Hepatocyte (in vitro differentiated cells): ENCODE measurements at regions not wholly inside any gene's neighbourhood (a gene's known extent, or its start where the extent isn't known, plus 50 kb on each side); places are given as distances from the start of the nearest gene placed in this dataset.

ENCODE experiments used
- DNase-seq: peaks from one replicate; pipeline ENCODE4 v3.0.0-alpha.2; 2016; ENCODE audit warnings: low spot score
- H2AFZ ChIP-seq: fragments of 200-600 bp; sonication (generic); 2 replicates; pipeline ENCODE4 v1.6.0; 2016; ENCODE audit warnings: antibody characterized with exemption, mild to moderate bottlenecking
- H3K27ac ChIP-seq: fragments of 200-600 bp; sonication (generic); 2 replicates; pipeline ENCODE4 v1.5.1; 2016; ENCODE audit warnings: mild to moderate bottlenecking
- H3K27me3 ChIP-seq: fragments of 200-600 bp; sonication (generic); 2 replicates; pipeline ENCODE4 v1.6.1; 2016
- H3K36me3 ChIP-seq: fragments of 200-600 bp; sonication (generic); replicated peaks from 2 replicates; pipeline ENCODE4 v1.5.1; 2016; ENCODE audit warnings: low read depth; ENCODE audit not compliant: insufficient read depth
- H3K4me1 ChIP-seq: fragments of 200-600 bp; sonication (generic); 2 replicates; pipeline ENCODE4 v1.5.1; 2016; ENCODE audit warnings: mild to moderate bottlenecking, moderate library complexity; ENCODE audit not compliant: insufficient read depth
- H3K4me2 ChIP-seq: fragments of 200-600 bp; sonication (generic); 2 replicates; pipeline ENCODE4 v1.6.0; 2016
- H3K4me3 ChIP-seq: fragments of 200-600 bp; sonication (generic); 2 replicates; pipeline ENCODE4 v1.5.1; 2016; ENCODE audit warnings: mild to moderate bottlenecking
- H3K79me2 ChIP-seq: fragments of 200-600 bp; sonication (generic); 2 replicates; pipeline ENCODE4 v1.6.0; 2017; ENCODE audit warnings: mild to moderate bottlenecking
- H3K9me2 ChIP-seq: fragments of 200-600 bp; sonication (generic); replicated peaks from 2 replicates; pipeline ENCODE4 v1.6.0; 2017; ENCODE audit warnings: mild to moderate bottlenecking; ENCODE audit not compliant: insufficient read depth
- H3K9me3 ChIP-seq: fragments of 200-600 bp; sonication (generic); 2 replicates; pipeline ENCODE4 v1.5.1; 2016; ENCODE audit warnings: low read depth, mild to moderate bottlenecking
- H4K20me1 ChIP-seq: fragments of 200-600 bp; sonication (generic); 2 replicates; pipeline ENCODE4 v1.6.0; 2016; ENCODE audit warnings: mild to moderate bottlenecking; ENCODE audit not compliant: insufficient read depth, poor library complexity, severe bottlenecking
- EZH2 ChIP-seq: fragments of 200-600 bp; sonication (generic); IDR thresholded peaks from 2 replicates; pipeline ENCODE4 v1.6.1; 2016; ENCODE audit warnings: antibody characterized with exemption, mild to moderate bottlenecking, borderline replicate concordance
- EZH2phosphoT487 ChIP-seq: fragments of 200-600 bp; sonication (generic); IDR thresholded peaks from one replicate; pipeline ENCODE4 v1.6.1; 2018; ENCODE audit warnings: antibody characterized with exemption, mild to moderate bottlenecking, low read depth, moderate library complexity; ENCODE audit not compliant: unreplicated experiment, severe bottlenecking
- WGBS: methylation state at CpG from one replicate; pipeline ENCODE4 v1.1.6; 2016; ENCODE audit warnings: low lambda C conversion rate; ENCODE audit errors: missing lambda C conversion rate; 5-methylcytosine and 5-hydroxymethylcytosine counted together
- TF ChIP-seq, protein P1 (sequence below): fragments of 200-600 bp; sonication (generic); IDR thresholded peaks from 2 replicates; pipeline ENCODE4 v1.5.1; 2016; ENCODE audit warnings: antibody characterized with exemption, mild to moderate bottlenecking; ENCODE audit not compliant: poor library complexity

DNA sequence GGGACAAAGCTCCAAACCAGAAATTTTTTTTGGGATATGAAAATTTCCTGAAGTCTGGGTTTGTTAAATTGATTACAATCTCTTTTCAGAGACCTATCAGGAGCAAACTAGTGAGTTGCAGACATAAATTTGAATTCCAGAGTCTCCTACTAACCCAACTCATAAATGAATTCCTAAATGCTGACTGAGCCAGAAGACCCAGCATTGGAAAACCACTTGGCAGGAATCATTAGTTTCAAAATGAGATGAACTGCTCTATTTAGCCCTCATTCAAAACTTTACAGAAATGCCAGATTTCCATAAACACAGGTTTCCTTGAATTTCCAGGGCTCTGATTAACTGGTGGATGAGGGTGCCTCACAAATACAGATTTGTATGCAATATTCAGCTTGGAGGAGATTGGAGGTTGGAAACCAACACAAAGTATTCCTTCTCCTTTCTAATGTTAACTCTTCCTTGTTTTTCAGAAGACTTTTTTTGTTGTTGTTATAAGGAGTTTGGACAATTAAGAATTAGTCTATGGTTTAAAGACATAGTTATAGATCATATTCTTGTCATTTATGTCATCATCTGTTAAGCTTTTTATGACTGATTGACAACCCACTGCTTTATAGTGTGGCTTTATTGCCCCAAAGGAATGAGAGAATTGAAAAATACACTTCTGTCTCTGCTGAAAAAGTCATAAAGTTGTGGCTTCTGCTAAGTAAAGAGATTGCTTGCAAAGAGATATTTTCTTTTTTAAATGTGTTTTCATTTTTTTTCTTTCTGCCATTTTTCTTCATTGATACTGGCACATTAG is 222.8 kb downstream of the HLX start:
- no peaks in the 10 kb centered on the region for H3K9me3 ChIP-seq
- no peaks in the 10 kb centered on the region for H3K79me2 ChIP-seq
- H3K4me3 ChIP-seq: no peak overlapping the region
- no peak overlapping the region for H3K4me2 ChIP-seq
- H3K27me3 ChIP-seq: no peaks in the 10 kb centered on the region
- H3K36me3 ChIP-seq: no peaks in the 10 kb centered on the region
- H4K20me1 ChIP-seq: no peaks in the 10 kb centered on the region
- peaks cover 9% of the 10 kb centered on the region for H3K4me1 ChIP-seq
- no peak for TF ChIP-seq EZH2
- no peaks in the 10 kb centered on the region for H3K9me2 ChIP-seq
- H2AFZ ChIP-seq: no peak overlapping the region
- no peak for DNase-seq
- no peak overlapping the region for H3K27ac ChIP-seq

DNA sequence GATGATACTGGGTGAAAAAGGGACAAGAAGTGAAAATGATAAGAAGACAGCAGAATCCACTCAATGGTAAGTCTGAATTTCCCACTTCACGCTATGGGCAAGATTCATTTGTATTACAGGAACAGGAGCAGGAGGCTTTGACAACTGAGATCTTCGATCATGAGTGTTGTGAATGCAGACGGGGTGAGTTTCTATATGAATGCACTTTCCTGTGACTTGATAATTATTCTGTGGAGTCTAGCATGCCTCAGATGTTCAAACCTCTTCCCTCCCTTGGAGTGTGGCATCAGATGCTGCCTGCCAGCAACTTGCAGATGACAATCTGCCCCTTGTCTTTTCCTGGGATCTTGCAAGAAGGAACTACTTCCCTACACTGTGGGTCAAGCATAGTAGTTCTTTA is 225.4 kb downstream of the HLX start:
- WGBS: 91% methylated on average over 3 of the region's 3 CpGs
- no peak overlapping the region for H3K27ac ChIP-seq
- no peaks in the 10 kb centered on the region for H3K36me3 ChIP-seq
- H3K9me3 ChIP-seq: no peaks in the 10 kb centered on the region
- H3K27me3 ChIP-seq: no peaks in the 10 kb centered on the region
- no peaks in the 10 kb centered on the region for H4K20me1 ChIP-seq
- H3K4me3 ChIP-seq: no peak overlapping the region
- TF ChIP-seq, protein P1, sequence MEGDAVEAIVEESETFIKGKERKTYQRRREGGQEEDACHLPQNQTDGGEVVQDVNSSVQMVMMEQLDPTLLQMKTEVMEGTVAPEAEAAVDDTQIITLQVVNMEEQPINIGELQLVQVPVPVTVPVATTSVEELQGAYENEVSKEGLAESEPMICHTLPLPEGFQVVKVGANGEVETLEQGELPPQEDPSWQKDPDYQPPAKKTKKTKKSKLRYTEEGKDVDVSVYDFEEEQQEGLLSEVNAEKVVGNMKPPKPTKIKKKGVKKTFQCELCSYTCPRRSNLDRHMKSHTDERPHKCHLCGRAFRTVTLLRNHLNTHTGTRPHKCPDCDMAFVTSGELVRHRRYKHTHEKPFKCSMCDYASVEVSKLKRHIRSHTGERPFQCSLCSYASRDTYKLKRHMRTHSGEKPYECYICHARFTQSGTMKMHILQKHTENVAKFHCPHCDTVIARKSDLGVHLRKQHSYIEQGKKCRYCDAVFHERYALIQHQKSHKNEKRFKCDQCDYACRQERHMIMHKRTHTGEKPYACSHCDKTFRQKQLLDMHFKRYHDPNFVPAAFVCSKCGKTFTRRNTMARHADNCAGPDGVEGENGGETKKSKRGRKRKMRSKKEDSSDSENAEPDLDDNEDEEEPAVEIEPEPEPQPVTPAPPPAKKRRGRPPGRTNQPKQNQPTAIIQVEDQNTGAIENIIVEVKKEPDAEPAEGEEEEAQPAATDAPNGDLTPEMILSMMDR: no peak
- TF ChIP-seq EZH2: no peak
- TF ChIP-seq EZH2phosphoT487: no peak
- no peak overlapping the region for H2AFZ ChIP-seq
- DNase-seq: no peak
- H3K4me2 ChIP-seq: no peak overlapping the region
- H3K79me2 ChIP-seq: no peaks in the 10 kb centered on the region
- no peaks in the 10 kb centered on the region for H3K9me2 ChIP-seq
- H3K4me1 ChIP-seq: peaks cover 9% of the 10 kb centered on the region

DNA sequence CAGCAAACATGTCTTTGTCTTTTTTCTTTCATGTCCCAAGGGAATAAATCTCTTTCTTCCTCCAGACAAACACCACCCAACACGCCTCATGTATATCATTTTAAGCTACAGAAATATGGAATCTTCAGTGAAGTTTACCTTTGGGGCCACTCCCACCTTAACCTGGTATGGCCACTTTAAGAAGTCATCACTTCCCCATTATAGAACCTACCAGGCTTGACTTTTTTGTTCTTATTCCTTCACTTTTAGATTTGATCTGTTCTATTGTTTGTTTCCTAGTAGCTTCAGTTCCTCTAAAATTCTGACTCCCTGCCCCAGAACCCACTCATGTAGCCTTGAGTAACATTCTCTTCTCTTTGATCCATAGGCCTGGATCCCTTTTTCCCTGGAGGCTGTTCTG is 226.3 kb downstream of the HLX start:
- Histone ChIP-seq H3K79me2 (no peaks in the 10 kb centered on the region), H3K4me2 (no peak overlapping the region), H3K27ac (no peak overlapping the region), H3K36me3 (no peaks in the 10 kb centered on the region), H3K9me2 (no peaks in the 10 kb centered on the region), H3K4me1 (peaks cover 9% of the 10 kb centered on the region), H4K20me1 (no peaks in the 10 kb centered on the region), H3K27me3 (no peaks in the 10 kb centered on the region), H3K4me3 (no peak overlapping the region), H2AFZ (no peak overlapping the region), H3K9me3 (no peaks in the 10 kb centered on the region)
- DNase-seq: no peak
- TF ChIP-seq, protein P1: no peak
- WGBS: 84% methylated on average over 1 of the region's 1 CpG

DNA sequence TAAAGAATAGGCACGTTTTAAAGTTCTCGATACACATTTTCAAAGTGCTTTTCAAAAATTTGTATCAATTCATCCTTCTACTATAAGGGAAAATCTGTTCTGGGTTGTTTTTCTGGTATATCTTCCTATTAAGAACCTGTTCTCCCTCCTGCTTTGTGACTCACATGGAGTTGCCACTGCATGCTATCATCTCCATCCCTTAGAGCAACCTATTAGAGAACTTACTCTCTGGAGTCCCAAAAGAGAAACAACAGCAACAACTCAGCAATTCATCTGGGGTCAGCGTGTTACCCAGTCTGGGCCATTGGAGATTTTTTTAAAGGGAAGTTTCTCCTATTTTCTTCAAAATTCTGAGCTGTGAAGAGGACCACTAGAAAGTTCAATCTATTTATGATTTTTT is 227.4 kb downstream of the HLX start:
- Histone ChIP-seq H3K79me2 (no peaks in the 10 kb centered on the region), H3K4me3 (no peak overlapping the region), H3K9me2 (no peaks in the 10 kb centered on the region), H3K9me3 (no peaks in the 10 kb centered on the region), H3K4me1 (peaks cover 9% of the 10 kb centered on the region), H3K36me3 (no peaks in the 10 kb centered on the region), H3K27me3 (no peaks in the 10 kb centered on the region), H2AFZ (no peak overlapping the region), H3K4me2 (no peak overlapping the region), H3K27ac (no peak overlapping the region), H4K20me1 (no peaks in the 10 kb centered on the region)
- WGBS: 64% methylated on average over 3 of the region's 3 CpGs
- no peak for TF ChIP-seq EZH2
- TF ChIP-seq, protein P1: no peak
- TF ChIP-seq EZH2phosphoT487: no peak
- no peak for DNase-seq
